HEK293 (cell line): ENCODE measurements at regions not wholly inside any gene's neighbourhood (a gene's known extent, or its start where the extent isn't known, plus 50 kb on each side); places are given as distances from the start of the nearest gene placed in this dataset.

ENCODE experiments used
- CTCF ChIA-PET: fragments of 350-600 bp; formaldehyde crosslinking; extraction: SDS; loops from one replicate; lab custom pipeline; 2021; ENCODE audit warnings: antibody characterized with exemption; lab: Yijun Ruan, JAX
- POLR2A ChIA-PET: fragments of 300-600 bp; formaldehyde crosslinking; extraction: SDS; loops from one replicate; lab custom pipeline; 2020; ENCODE audit warnings: antibody characterized with exemption, inconsistent platforms; lab: Yijun Ruan, JAX
- H3K27ac ChIP-seq: fragments of 200-500 bp; sonication (Bioruptor generic); 2 replicates; pipeline ENCODE4 v1.5.1; 2014; ENCODE audit warnings: low read depth, low read length, control low read depth, inconsistent platforms; ENCODE audit errors: extremely low read depth
- H3K36me3 ChIP-seq, 2 experiments: fragments of 200-500 bp in 1 of 2; sonication (Bioruptor generic) in 1 of 2; 1 replicate in 1 of 2; 2 replicates in 1 of 2; pipeline ENCODE4 v1.5.1; 2014 to 2017; ENCODE audit warnings: inconsistent platforms in 2 of 2, low read length in 2 of 2; ENCODE audit not compliant: control insufficient read depth in 2 of 2, insufficient read depth in 1 of 2
- H3K4me1 ChIP-seq: fragments of 200-500 bp; sonication (Bioruptor generic); 2 replicates; pipeline ENCODE4 v1.5.1; 2014; ENCODE audit warnings: mild to moderate bottlenecking, low read length, inconsistent platforms; ENCODE audit not compliant: control insufficient read depth, insufficient read depth
- H3K4me3 ChIP-seq: 2 replicates; pipeline ENCODE4 v1.5.1; 2011; ENCODE audit warnings: low read depth, mild to moderate bottlenecking, control low read depth, low read length, moderate library complexity
- H3K9me3 ChIP-seq: fragments of 200-500 bp; sonication (Bioruptor generic); 2 replicates; pipeline ENCODE4 v1.5.1; 2014; ENCODE audit warnings: low read depth, low read length, inconsistent platforms; ENCODE audit not compliant: control insufficient read depth, insufficient read depth
- BCL11B ChIP-seq: fragments of 450-650 bp; formaldehyde crosslinking; IDR thresholded peaks from 2 replicates; pipeline ENCODE4 v1.5.1; 2016; ENCODE audit warnings: low read depth, missing biosample characterization, missing genetic modification characterization
- GLI2 ChIP-seq: fragments of 450-650 bp; formaldehyde crosslinking; IDR thresholded peaks from 2 replicates; pipeline ENCODE4; 2017; ENCODE audit warnings: missing biosample characterization, missing genetic modification characterization, low read depth, borderline replicate concordance
- KLF16 ChIP-seq: fragments of 450-650 bp; formaldehyde crosslinking; IDR thresholded peaks from 2 replicates; pipeline ENCODE4 v1.5.1; 2017; ENCODE audit warnings: missing biosample characterization, missing genetic modification characterization
- KLF7 ChIP-seq: fragments of 450-650 bp; formaldehyde crosslinking; IDR thresholded peaks from 2 replicates; pipeline ENCODE4 v1.5.1; 2016; ENCODE audit warnings: missing biosample characterization, missing genetic modification characterization, borderline replicate concordance
- KLF8 ChIP-seq: fragments of 450-650 bp; formaldehyde crosslinking; IDR thresholded peaks from 2 replicates; pipeline ENCODE4 v1.5.1; 2016; ENCODE audit warnings: missing biosample characterization, missing genetic modification characterization
- OSR2 ChIP-seq: fragments of 450-650 bp; formaldehyde crosslinking; IDR thresholded peaks from 2 replicates; pipeline ENCODE4 v1.5.1; 2016; ENCODE audit warnings: missing biosample characterization, missing genetic modification characterization
- OVOL3 ChIP-seq: fragments of 450-650 bp; formaldehyde crosslinking; IDR thresholded peaks from 2 replicates; pipeline ENCODE4 v1.5.1; 2016; ENCODE audit warnings: missing biosample characterization, missing genetic modification characterization
- SETDB1 ChIP-seq: IDR thresholded peaks from one replicate; pipeline ENCODE4 v1.6.1; 2017; ENCODE audit warnings: mild to moderate bottlenecking, low read length, moderate library complexity, mixed read lengths; ENCODE audit not compliant: insufficient read length
- ZNF155 ChIP-seq: fragments of 450-650 bp; formaldehyde crosslinking; IDR thresholded peaks from 2 replicates; pipeline ENCODE4 v1.5.1; 2016; ENCODE audit warnings: missing biosample characterization, missing genetic modification characterization
- ZNF19 ChIP-seq: fragments of 450-650 bp; formaldehyde crosslinking; IDR thresholded peaks from 2 replicates; pipeline ENCODE4; 2016; ENCODE audit warnings: missing biosample characterization, missing genetic modification characterization, low read depth
- ZNF2 ChIP-seq: fragments of 450-650 bp; formaldehyde crosslinking; IDR thresholded peaks from 2 replicates; pipeline ENCODE4 v1.5.1; 2016; ENCODE audit warnings: missing biosample characterization, missing genetic modification characterization
- ZNF239 ChIP-seq: fragments of 450-650 bp; formaldehyde crosslinking; IDR thresholded peaks from 2 replicates; pipeline ENCODE4 v1.5.1; 2016; ENCODE audit warnings: missing biosample characterization, missing genetic modification characterization
- ZNF302 ChIP-seq: fragments of 450-650 bp; formaldehyde crosslinking; IDR thresholded peaks from 2 replicates; pipeline ENCODE4 v1.5.1; 2016; ENCODE audit warnings: missing biosample characterization, missing genetic modification characterization, low read depth
- ZNF558 ChIP-seq: fragments of 450-650 bp; formaldehyde crosslinking; IDR thresholded peaks from 2 replicates; pipeline ENCODE4 v1.5.1; 2016; ENCODE audit warnings: missing biosample characterization, missing genetic modification characterization
- ZNF596 ChIP-seq: fragments of 450-650 bp; IDR thresholded peaks from 2 replicates; pipeline ENCODE4 v1.5.0; 2018; ENCODE audit warnings: missing biosample characterization, mild to moderate bottlenecking, missing genetic modification characterization, moderate library complexity
- ZNF658 ChIP-seq: fragments of 450-650 bp; formaldehyde crosslinking; IDR thresholded peaks from 2 replicates; pipeline ENCODE4; 2016; ENCODE audit warnings: missing biosample characterization, missing genetic modification characterization
- ZNF707 ChIP-seq: fragments of 450-650 bp; formaldehyde crosslinking; IDR thresholded peaks from 2 replicates; pipeline ENCODE4 v1.5.1; 2016; ENCODE audit warnings: missing biosample characterization, missing genetic modification characterization
- TF ChIP-seq, protein P1 (sequence below): fragments of 450-650 bp; formaldehyde crosslinking; IDR thresholded peaks from 2 replicates; pipeline ENCODE4 v1.5.1; 2016; ENCODE audit warnings: missing biosample characterization, missing genetic modification characterization, borderline replicate concordance
- TF ChIP-seq, protein P2 (sequence below): fragments of 450-650 bp; formaldehyde crosslinking; IDR thresholded peaks from 2 replicates; pipeline ENCODE4 v1.5.1; 2017; ENCODE audit warnings: missing biosample characterization, missing genetic modification characterization
- TF ChIP-seq, protein P3 (sequence below): fragments of 450-650 bp; formaldehyde crosslinking; IDR thresholded peaks from 2 replicates; pipeline ENCODE4 v1.5.1; 2016; ENCODE audit warnings: missing biosample characterization, missing genetic modification characterization
- TF ChIP-seq, protein P4 (sequence below): fragments of 450-650 bp; formaldehyde crosslinking; IDR thresholded peaks from 2 replicates; pipeline ENCODE4 v1.5.1; 2016; ENCODE audit warnings: missing biosample characterization, missing genetic modification characterization

DNA sequence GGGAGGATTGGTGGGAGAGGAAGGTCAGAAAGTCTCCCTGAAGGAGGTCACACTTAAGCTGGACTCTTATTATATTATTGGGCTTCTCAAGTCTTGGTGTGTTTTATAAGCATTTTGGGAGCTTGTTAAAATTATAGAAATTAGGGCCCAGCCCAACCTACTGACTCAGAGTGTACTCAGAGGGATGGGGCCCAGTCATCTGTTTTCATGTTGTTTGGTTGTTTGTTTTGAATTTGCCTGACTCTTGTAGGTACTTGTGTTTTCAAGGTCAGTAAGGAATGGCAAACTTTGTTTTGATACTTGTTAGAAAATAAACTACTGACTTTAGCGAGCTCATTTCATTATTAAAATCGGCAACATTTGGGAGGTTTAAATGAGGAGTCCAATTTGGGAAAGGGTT is 152.0 kb downstream of the INSIG2 start:
- ChIA-PET CTCF (interaction anchor here (0.7 to 1.2 kb wide), 2 partner anchors 13 to 30 kb away, joined by 3 to 6 read pairs; no protein-coding TSS in a partner anchor), POLR2A (no interaction called here)
- no peaks in the 10 kb centered on the region for H3K9me3 ChIP-seq
- no peaks in the 10 kb centered on the region for H3K36me3 ChIP-seq
- H3K4me3 ChIP-seq, result no peak overlapping the region
- H3K27ac ChIP-seq, result no peak overlapping the region
- no peaks in the 10 kb centered on the region for H3K4me1 ChIP-seq
- TF ChIP-seq, protein P1, sequence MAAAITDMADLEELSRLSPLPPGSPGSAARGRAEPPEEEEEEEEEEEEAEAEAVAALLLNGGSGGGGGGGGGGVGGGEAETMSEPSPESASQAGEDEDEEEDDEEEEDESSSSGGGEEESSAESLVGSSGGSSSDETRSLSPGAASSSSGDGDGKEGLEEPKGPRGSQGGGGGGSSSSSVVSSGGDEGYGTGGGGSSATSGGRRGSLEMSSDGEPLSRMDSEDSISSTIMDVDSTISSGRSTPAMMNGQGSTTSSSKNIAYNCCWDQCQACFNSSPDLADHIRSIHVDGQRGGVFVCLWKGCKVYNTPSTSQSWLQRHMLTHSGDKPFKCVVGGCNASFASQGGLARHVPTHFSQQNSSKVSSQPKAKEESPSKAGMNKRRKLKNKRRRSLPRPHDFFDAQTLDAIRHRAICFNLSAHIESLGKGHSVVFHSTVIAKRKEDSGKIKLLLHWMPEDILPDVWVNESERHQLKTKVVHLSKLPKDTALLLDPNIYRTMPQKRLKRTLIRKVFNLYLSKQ, result no peak
- TF ChIP-seq, protein P2, sequence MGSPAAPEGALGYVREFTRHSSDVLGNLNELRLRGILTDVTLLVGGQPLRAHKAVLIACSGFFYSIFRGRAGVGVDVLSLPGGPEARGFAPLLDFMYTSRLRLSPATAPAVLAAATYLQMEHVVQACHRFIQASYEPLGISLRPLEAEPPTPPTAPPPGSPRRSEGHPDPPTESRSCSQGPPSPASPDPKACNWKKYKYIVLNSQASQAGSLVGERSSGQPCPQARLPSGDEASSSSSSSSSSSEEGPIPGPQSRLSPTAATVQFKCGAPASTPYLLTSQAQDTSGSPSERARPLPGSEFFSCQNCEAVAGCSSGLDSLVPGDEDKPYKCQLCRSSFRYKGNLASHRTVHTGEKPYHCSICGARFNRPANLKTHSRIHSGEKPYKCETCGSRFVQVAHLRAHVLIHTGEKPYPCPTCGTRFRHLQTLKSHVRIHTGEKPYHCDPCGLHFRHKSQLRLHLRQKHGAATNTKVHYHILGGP, result no peak
- TF ChIP-seq OSR2 (tag by site-specific recombination), result no peak
- no peak for TF ChIP-seq BCL11B (tag by site-specific recombination)
- no peak for TF ChIP-seq ZNF2 (tag by site-specific recombination)
- no peak for TF ChIP-seq SETDB1
- TF ChIP-seq ZNF658 (tag by site-specific recombination), result no peak
- TF ChIP-seq ZNF155 (tag by site-specific recombination), result no peak
- TF ChIP-seq, all 188 proteins: peak for 0

DNA sequence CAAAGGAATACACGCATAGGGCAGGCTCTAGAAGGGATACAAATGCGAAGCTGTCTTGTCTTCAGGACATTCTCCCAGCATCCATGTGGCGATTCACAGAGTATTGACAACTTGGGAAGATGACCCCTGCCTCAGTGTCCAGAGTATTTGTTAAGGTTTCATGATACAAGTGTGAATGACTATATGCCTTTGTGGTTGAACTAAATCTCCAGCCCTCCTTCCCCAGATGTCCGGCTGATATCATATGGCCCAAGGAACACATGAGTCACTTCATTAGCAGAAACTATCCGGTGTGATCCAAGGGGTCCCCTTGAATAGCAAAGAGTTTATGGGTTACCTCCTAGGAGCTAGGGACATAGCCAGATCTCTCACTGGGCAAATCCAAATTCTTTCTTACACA is 151.0 kb downstream of the INSIG2 start:
- TF ChIP-seq, protein P3, sequence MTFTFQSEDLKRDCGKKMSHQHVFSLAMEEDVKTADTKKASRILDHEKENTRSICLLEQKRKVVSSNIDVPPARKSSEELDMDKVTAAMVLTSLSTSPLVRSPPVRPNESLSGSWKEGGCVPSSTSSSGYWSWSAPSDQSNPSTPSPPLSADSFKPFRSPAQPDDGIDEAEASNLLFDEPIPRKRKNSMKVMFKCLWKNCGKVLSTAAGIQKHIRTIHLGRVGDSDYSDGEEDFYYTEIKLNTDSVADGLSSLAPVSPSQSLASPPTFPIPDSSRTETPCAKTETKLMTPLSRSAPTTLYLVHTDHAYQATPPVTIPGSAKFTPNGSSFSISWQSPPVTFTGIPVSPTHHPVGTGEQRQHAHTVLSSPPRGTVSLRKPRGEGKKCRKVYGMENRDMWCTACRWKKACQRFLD, result no peak
- no peak for TF ChIP-seq ZNF596 (tag by site-specific recombination)
- TF ChIP-seq KLF16 (tag by site-specific recombination), result no peak
- no peak for TF ChIP-seq ZNF558
- no peak for TF ChIP-seq ZNF239 (tag by site-specific recombination)
- TF ChIP-seq KLF7 (tag by site-specific recombination), result no peak
- TF ChIP-seq, protein P4, sequence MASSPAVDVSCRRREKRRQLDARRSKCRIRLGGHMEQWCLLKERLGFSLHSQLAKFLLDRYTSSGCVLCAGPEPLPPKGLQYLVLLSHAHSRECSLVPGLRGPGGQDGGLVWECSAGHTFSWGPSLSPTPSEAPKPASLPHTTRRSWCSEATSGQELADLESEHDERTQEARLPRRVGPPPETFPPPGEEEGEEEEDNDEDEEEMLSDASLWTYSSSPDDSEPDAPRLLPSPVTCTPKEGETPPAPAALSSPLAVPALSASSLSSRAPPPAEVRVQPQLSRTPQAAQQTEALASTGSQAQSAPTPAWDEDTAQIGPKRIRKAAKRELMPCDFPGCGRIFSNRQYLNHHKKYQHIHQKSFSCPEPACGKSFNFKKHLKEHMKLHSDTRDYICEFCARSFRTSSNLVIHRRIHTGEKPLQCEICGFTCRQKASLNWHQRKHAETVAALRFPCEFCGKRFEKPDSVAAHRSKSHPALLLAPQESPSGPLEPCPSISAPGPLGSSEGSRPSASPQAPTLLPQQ (tag by site-specific recombination), result no peak
- no peak for TF ChIP-seq ZNF302
- no peak for TF ChIP-seq OVOL3
- no peak for TF ChIP-seq KLF8 (tag by site-specific recombination)
- no peak for TF ChIP-seq ZNF19 (tag by site-specific recombination)
- TF ChIP-seq ZNF707 (tag by site-specific recombination), result no peak
- TF ChIP-seq GLI2 (tag by site-specific recombination), result no peak
- no peak overlapping the region for H3K27ac ChIP-seq
- H3K9me3 ChIP-seq, result no peaks in the 10 kb centered on the region
- ChIA-PET CTCF (interaction anchor here (0.7 kb wide), 1 partner anchor 18 kb away, joined by 3 read pairs; no protein-coding TSS in a partner anchor), POLR2A (no interaction called here)
- H3K36me3 ChIP-seq, result no peaks in the 10 kb centered on the region
- H3K4me3 ChIP-seq, result no peak overlapping the region
- no peaks in the 10 kb centered on the region for H3K4me1 ChIP-seq
